ENCODE measurements at regions not wholly inside any gene's neighbourhood (a gene's known extent, or its start where the extent isn't known, plus 50 kb on each side); places are given as distances from the start of the nearest gene placed in this dataset.

DNA sequence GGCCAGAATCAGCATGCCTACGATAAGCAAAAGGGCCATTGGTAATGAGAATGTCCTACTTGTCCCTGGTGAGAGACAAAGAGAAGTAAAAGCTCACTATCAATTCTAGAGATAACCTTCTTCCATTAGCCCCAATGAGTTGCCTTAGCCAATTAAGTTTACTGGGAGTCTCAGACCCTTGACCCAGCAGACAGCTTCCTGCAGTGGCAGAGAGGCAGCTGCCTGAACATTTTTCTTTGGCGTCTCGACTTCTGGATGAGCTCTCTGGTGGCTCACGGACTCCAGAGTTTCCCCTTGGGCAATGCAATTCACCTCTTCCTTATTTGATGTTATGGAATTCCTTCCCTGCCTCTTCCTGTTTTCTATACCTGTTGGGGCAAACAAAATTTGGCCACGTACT lies 1034.4 kb downstream of the NAALADL2 start:
- Histone ChIP-seq H3K27me3 (ENCODE audit: low read length) (no peaks in the 10 kb centered on the region), H3K27ac (ENCODE audit: low read length) (no peak overlapping the region), H3K9me2 (replicated peaks; ENCODE audit: insufficient read depth, low read length) (no peaks in the 10 kb centered on the region), H3K4me2 (ENCODE audit: low read depth, low read length, poor library complexity, severe bottlenecking) (no peak overlapping the region), H4K20me1 (ENCODE audit: insufficient read depth, low read depth, low read length) (no peaks in the 10 kb centered on the region), H3K36me3 (ENCODE audit: insufficient read depth, low read length) (no peaks in the 10 kb centered on the region), H3K4me3 (ENCODE audit: low read length) (no peak overlapping the region), H3K9me3 (ENCODE audit: low read length) (peaks cover 13% of the 10 kb centered on the region), H2AFZ (ENCODE audit: low read length) (no peak overlapping the region), H3K4me1 (ENCODE audit: low read length) (no peaks in the 10 kb centered on the region), H3K79me2 (ENCODE audit: low read length) (no peaks in the 10 kb centered on the region), H3K9ac (ENCODE audit: low read length) (no peak overlapping the region)
- no peak for DNase-seq

DNA sequence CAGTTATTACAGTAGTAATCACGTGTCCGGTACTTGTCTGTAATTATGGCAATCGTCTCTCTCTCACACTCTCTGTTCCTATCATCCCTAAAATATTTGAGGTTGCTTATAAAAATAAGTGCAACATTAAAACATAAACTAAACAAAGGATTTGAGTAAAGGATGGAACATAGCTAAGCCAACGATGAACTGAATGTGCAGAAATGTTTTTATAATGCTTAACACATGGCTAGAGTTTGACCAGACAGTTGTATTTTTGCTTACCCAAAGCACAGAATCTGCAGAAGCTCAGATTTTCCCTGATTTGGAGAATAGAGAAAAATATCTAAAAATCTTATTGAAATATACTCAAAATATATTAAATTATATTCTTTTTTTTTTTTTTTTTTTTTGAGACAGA lies 1030.9 kb downstream of the NAALADL2 start:
- Histone ChIP-seq H3K4me2 (ENCODE audit: low read depth, low read length, poor library complexity, severe bottlenecking) (no peak overlapping the region), H3K9me2 (replicated peaks; ENCODE audit: insufficient read depth, low read length) (no peaks in the 10 kb centered on the region), H3K4me3 (ENCODE audit: low read length) (no peak overlapping the region), H4K20me1 (ENCODE audit: insufficient read depth, low read depth, low read length) (no peaks in the 10 kb centered on the region), H3K79me2 (ENCODE audit: low read length) (no peaks in the 10 kb centered on the region), H3K9me3 (ENCODE audit: low read length) (peaks cover 33% of the 10 kb centered on the region), H3K9ac (ENCODE audit: low read length) (no peak overlapping the region), H2AFZ (ENCODE audit: low read length) (no peak overlapping the region), H3K36me3 (ENCODE audit: insufficient read depth, low read length) (no peaks in the 10 kb centered on the region), H3K4me1 (ENCODE audit: low read length) (no peaks in the 10 kb centered on the region), H3K27ac (ENCODE audit: low read length) (no peak overlapping the region), H3K27me3 (ENCODE audit: low read length) (no peaks in the 10 kb centered on the region)
- no peak for DNase-seq

DNA sequence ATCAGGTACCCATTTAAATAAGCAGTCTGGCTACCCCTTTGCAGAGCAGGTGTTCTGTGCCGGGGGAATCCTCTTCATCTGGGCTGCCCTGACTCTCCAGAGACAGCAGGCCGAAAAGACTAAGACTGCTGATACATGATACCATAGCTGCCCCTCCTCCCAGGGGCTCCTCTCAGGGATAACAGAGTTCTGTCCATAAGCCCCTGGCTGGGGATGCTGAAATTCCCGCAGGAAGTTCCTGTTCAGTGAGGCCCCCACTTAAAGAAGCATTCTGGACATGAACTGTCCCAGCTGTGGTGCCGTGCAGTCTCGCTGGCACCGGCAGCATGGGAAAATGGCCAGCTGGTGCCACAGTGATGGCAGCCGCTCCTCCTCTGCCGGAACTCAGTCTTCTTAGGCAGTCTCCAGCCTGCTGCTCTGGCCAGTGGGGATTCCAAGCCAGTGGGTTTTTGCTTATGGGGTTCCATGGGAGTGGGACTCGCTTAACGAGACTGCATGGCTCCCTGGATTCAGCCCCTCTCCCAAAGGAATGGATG lies 1026.2 kb downstream of the NAALADL2 start:
- DNase-seq, result no peak
- H3K9me3 ChIP-seq (ENCODE audit: low read length), result peaks cover 23% of the 10 kb centered on the region
- H3K9me2 ChIP-seq (replicated peaks; ENCODE audit: insufficient read depth, low read length), result no peaks in the 10 kb centered on the region
- no peak overlapping the region for H3K4me3 ChIP-seq (ENCODE audit: low read length)
- H3K79me2 ChIP-seq (ENCODE audit: low read length), result no peaks in the 10 kb centered on the region
- no peak overlapping the region for H3K27ac ChIP-seq (ENCODE audit: low read length)
- H3K27me3 ChIP-seq (ENCODE audit: low read length), result no peaks in the 10 kb centered on the region
- no peaks in the 10 kb centered on the region for H3K36me3 ChIP-seq (ENCODE audit: insufficient read depth, low read length)
- no peaks in the 10 kb centered on the region for H4K20me1 ChIP-seq (ENCODE audit: insufficient read depth, low read depth, low read length)
- no peaks in the 10 kb centered on the region for H3K4me1 ChIP-seq (ENCODE audit: low read length)
- H2AFZ ChIP-seq (ENCODE audit: low read length), result no peak overlapping the region
- no peak overlapping the region for H3K9ac ChIP-seq (ENCODE audit: low read length)
- H3K4me2 ChIP-seq (ENCODE audit: low read depth, low read length, poor library complexity, severe bottlenecking), result no peak overlapping the region

DNA sequence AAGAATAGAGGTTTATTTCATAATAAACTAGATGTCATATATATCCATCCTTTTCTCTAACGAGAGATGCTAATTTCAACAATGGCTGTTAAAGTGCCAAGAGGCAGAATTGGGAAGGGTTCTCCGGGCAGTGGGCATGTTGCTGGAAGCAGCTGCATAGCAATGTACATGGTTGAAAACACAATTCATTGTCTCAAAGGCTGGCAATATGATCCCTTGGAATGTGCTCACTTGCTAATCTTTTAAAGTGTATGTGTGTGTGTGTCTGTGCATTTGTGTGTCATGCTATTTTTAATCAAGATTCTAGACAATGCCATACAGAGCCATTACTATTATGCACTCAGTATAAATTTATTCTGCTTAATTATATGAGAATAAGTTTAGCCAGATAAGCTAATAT lies 1020.3 kb downstream of the NAALADL2 start:
- Histone ChIP-seq H3K9ac (ENCODE audit: low read length) (no peak overlapping the region), H4K20me1 (ENCODE audit: insufficient read depth, low read depth, low read length) (no peaks in the 10 kb centered on the region), H3K4me3 (ENCODE audit: low read length) (no peak overlapping the region), H3K27me3 (ENCODE audit: low read length) (no peaks in the 10 kb centered on the region), H2AFZ (ENCODE audit: low read length) (no peak overlapping the region), H3K36me3 (ENCODE audit: insufficient read depth, low read length) (no peaks in the 10 kb centered on the region), H3K4me2 (ENCODE audit: low read depth, low read length, poor library complexity, severe bottlenecking) (no peak overlapping the region), H3K4me1 (ENCODE audit: low read length) (no peaks in the 10 kb centered on the region), H3K79me2 (ENCODE audit: low read length) (no peaks in the 10 kb centered on the region), H3K9me2 (replicated peaks; ENCODE audit: insufficient read depth, low read length) (no peaks in the 10 kb centered on the region), H3K27ac (ENCODE audit: low read length) (no peak overlapping the region), H3K9me3 (ENCODE audit: low read length) (peaks cover 12% of the 10 kb centered on the region)
- no peak for DNase-seq

DNA sequence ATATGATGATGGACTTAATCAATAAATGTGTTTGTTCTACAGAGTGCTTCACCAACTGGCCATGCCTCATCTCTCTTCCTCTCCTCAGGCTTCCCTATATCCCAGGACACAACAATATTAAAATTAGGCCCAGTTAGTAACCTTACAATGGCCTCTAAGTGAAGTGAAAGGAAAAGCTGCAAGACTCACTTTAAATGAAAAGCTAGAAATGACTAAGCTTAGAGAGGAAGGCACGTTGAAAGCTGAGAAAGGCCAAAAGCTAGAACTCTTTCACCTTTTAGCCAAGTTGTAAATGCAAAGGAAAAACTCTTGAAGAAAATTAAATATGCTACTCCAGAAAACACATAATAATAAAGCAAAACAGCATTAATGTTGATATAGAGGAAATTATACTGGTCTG lies 1010.3 kb downstream of the NAALADL2 start:
- Histone ChIP-seq H3K9ac (ENCODE audit: low read length) (no peak overlapping the region), H3K9me2 (replicated peaks; ENCODE audit: insufficient read depth, low read length) (peaks cover under 1% of the 10 kb centered on the region; the same call in 1 of the 2 replicates), H3K36me3 (ENCODE audit: insufficient read depth, low read length) (no peaks in the 10 kb centered on the region), H2AFZ (ENCODE audit: low read length) (no peak overlapping the region), H3K79me2 (ENCODE audit: low read length) (no peaks in the 10 kb centered on the region), H4K20me1 (ENCODE audit: insufficient read depth, low read depth, low read length) (no peaks in the 10 kb centered on the region), H3K27me3 (ENCODE audit: low read length) (no peaks in the 10 kb centered on the region), H3K9me3 (ENCODE audit: low read length) (peaks cover 8% of the 10 kb centered on the region), H3K4me2 (ENCODE audit: low read depth, low read length, poor library complexity, severe bottlenecking) (no peak overlapping the region), H3K4me3 (ENCODE audit: low read length) (no peak overlapping the region), H3K4me1 (ENCODE audit: low read length) (no peaks in the 10 kb centered on the region), H3K27ac (ENCODE audit: low read length) (no peak overlapping the region)
- DNase-seq, result no peak

DNA sequence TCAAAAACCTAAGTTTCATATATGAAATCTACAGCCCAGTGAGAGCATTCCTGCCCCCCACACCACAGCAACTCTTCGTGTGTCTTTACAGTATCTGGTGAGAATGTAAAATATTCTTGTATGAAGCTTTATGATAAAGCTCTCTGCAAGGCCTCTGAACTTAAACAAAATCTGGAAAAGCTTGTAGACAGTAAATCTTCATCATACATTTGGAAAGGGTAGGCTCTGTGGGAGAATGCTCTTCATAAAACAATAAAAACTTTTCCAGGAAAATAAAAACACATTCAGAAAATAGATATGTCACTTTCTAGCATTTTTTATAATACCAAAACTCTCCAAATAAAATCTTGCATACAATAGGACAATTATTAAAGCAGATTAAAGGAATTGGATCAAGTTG lies 1009.5 kb downstream of the NAALADL2 start:
- H3K9me3 ChIP-seq (ENCODE audit: low read length), result peaks cover 3% of the 10 kb centered on the region
- no peaks in the 10 kb centered on the region for H3K36me3 ChIP-seq (ENCODE audit: insufficient read depth, low read length)
- peaks cover 4% of the 10 kb centered on the region; the same call in 1 of the 2 replicates for H3K9me2 ChIP-seq (replicated peaks; ENCODE audit: insufficient read depth, low read length)
- H3K27ac ChIP-seq (ENCODE audit: low read length), result no peak overlapping the region
- H3K79me2 ChIP-seq (ENCODE audit: low read length), result no peaks in the 10 kb centered on the region
- H2AFZ ChIP-seq (ENCODE audit: low read length), result no peak overlapping the region
- H4K20me1 ChIP-seq (ENCODE audit: insufficient read depth, low read depth, low read length), result no peaks in the 10 kb centered on the region
- H3K4me3 ChIP-seq (ENCODE audit: low read length), result no peak overlapping the region
- H3K4me1 ChIP-seq (ENCODE audit: low read length), result no peaks in the 10 kb centered on the region
- H3K27me3 ChIP-seq (ENCODE audit: low read length), result no peaks in the 10 kb centered on the region
- no peak overlapping the region for H3K4me2 ChIP-seq (ENCODE audit: low read depth, low read length, poor library complexity, severe bottlenecking)
- DNase-seq, result no peak
- no peak overlapping the region for H3K9ac ChIP-seq (ENCODE audit: low read length)

DNA sequence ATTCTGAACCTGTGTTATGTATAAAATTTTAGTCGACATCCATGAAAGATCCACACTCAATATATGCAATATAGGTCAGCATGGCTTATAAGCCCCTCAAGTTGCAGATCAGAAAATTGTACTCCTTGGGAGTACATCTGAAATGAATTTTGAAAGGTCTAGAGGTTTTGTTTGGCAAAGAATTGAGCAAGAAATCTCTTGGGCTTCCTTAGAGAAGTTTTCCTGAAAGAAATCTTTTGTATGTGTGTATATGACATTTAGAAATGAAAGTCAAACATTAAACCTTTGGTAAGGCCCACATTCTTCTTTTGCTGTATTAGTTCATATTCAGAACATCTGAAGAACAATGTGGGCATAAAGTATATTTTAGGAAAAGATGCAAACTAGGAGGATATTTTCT lies 1006.6 kb downstream of the NAALADL2 start:
- Histone ChIP-seq H3K79me2 (ENCODE audit: low read length) (no peaks in the 10 kb centered on the region), H3K27me3 (ENCODE audit: low read length) (no peaks in the 10 kb centered on the region), H3K9me2 (replicated peaks; ENCODE audit: insufficient read depth, low read length) (peaks cover 4% of the 10 kb centered on the region; the same call in 1 of the 2 replicates), H3K36me3 (ENCODE audit: insufficient read depth, low read length) (no peaks in the 10 kb centered on the region), H2AFZ (ENCODE audit: low read length) (no peak overlapping the region), H4K20me1 (ENCODE audit: insufficient read depth, low read depth, low read length) (no peaks in the 10 kb centered on the region), H3K4me1 (ENCODE audit: low read length) (no peaks in the 10 kb centered on the region), H3K9ac (ENCODE audit: low read length) (no peak overlapping the region), H3K27ac (ENCODE audit: low read length) (no peak overlapping the region), H3K4me3 (ENCODE audit: low read length) (no peak overlapping the region), H3K4me2 (ENCODE audit: low read depth, low read length, poor library complexity, severe bottlenecking) (no peak overlapping the region), H3K9me3 (ENCODE audit: low read length) (peaks cover 3% of the 10 kb centered on the region; the same call in 1 of the 2 replicates)
- no peak for DNase-seq

DNA sequence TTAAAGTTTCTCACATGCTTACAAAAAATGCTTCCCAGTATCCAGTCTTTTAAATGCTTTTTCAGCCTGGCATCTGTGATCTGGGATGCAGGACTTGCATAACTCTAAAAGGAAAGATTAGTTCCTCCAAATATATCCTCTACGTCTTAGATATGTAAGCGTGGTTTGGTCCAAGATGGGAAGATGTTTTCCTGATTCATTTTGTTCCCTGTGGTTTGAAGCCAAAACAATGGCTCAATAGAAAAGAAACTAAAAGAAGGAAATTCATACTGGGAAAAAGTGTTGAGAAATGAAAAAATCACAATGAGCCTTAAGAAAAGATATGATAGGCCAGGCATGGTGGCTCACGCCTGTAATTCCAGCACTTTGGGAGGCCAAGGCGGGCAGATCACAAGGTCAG lies 1002.8 kb downstream of the NAALADL2 start:
- no peak overlapping the region for H3K4me2 ChIP-seq (ENCODE audit: low read depth, low read length, poor library complexity, severe bottlenecking)

More for the DNA sequence above, 1002.8 kb downstream of the NAALADL2 start:
- no peak overlapping the region for H3K9ac ChIP-seq (ENCODE audit: low read length)
- H3K9me3 ChIP-seq (ENCODE audit: low read length), result peaks cover 4% of the 10 kb centered on the region
- no peak overlapping the region for H3K27ac ChIP-seq (ENCODE audit: low read length)
- no peaks in the 10 kb centered on the region for H4K20me1 ChIP-seq (ENCODE audit: insufficient read depth, low read depth, low read length)
- no peaks in the 10 kb centered on the region for H3K4me1 ChIP-seq (ENCODE audit: low read length)
- no peak for DNase-seq
- H3K79me2 ChIP-seq (ENCODE audit: low read length), result no peaks in the 10 kb centered on the region
- H2AFZ ChIP-seq (ENCODE audit: low read length), result no peak overlapping the region
- no peaks in the 10 kb centered on the region for H3K27me3 ChIP-seq (ENCODE audit: low read length)
- no peaks in the 10 kb centered on the region for H3K36me3 ChIP-seq (ENCODE audit: insufficient read depth, low read length)
- H3K4me3 ChIP-seq (ENCODE audit: low read length), result no peak overlapping the region
- H3K9me2 ChIP-seq (replicated peaks; ENCODE audit: insufficient read depth, low read length), result peaks cover 4% of the 10 kb centered on the region; the same call in 1 of the 2 replicates
